ENCODE measurements at regions not wholly inside any gene's neighbourhood (a gene's known extent, or its start where the extent isn't known, plus 50 kb on each side); places are given as distances from the start of the nearest gene placed in this dataset.

DNA sequence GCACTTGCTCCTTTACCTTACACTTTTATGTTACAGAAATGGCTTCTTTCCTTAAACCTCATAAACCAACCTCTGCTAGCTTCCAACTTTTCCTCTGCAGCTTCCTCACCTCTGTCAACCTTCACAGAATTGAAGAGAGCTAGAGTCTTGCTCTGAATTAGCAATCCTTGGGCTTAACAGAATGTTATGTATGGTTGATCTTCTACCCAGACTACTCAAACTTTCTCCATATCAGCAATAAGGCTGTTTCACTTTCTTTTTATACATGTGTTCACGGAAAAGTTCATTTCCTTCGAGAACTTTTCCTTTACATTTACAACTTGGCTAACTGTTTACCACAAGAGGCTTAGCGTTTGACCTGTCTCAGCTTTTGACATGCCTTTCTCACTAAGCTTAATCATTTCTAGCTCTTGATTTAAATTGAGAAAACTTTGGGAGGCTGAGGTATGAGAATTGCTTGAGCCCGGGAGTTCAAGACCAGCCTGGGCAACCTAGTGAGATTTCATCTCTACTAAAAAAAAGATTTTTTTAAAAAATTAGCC is 207.3 kb downstream of the BMP7 start:
- DNase-seq (ENCODE audit: low read depth in 2 of 2): no peak

DNA sequence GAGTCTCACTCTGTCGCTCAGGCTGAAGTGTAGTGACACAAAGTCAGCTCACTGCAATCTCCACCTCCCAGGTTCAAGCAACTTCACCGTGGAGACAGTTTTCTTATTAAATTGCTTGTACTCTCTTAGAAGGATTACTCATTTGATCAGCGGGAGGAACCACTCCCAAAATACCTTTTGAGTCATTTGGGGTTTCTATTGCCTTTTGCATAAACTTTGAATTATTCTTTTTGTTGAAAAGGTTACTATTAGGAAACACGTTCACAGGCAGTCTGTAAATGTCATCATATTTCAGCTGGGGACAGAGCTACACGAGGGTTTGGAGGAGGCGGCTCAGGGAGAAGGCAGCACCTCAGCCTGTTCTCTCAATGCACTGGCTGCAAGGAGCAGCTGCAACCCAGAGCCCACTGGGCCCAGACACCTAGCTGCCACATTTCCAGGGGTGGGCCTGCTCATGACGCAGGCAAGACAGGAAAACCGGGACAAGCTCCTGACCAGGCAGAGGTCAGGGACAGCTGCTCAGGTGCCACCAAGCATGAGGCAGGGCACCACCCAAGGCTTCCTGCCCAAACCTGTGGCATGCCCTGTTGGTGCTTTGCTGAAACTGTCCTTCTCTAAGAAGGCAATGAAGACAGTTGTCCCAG is 205.9 kb downstream of the BMP7 start:
- no peak for DNase-seq (ENCODE audit: low read depth in 2 of 2)

DNA sequence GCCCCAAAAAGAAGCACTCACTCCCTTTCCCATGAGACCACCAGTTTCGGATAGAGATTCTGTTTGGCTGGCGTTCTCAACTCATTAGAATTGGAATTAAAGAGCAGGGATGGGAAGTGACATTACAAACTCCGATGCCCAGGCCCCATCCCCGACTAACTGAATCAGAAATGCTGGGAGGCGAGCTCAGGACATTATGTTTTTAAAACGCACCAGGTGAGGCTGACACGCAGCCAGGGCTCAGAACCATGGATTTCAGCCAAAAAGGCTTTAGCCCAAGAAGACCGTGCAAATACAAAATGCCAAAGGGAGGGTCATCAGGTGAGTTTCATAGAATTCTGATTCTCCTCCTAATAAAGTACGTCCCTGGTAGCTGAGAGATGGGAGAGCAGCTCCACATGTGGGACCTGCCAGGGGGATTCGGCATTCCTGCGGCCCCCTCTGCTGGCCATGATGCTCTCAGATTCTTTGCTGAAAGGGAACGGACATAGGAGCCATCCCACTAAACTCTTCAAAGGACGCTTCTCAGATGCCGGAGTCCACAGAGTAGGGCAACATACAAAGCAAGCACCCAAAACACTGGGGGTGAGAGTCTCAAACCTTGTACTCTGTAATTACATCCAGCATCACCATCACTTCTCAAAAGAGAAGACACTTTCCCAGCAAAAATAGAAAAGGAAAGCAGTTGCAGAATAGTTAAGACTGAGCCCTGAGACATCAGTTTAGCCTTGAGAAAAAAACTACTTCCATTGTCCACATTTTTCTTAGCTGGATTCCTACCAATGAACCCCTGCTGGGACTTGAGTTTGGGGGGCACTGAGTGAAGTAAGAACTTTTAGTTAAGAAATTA is 205.2 kb downstream of the BMP7 start:
- no peak for DNase-seq (ENCODE audit: low read depth in 2 of 2)

DNA sequence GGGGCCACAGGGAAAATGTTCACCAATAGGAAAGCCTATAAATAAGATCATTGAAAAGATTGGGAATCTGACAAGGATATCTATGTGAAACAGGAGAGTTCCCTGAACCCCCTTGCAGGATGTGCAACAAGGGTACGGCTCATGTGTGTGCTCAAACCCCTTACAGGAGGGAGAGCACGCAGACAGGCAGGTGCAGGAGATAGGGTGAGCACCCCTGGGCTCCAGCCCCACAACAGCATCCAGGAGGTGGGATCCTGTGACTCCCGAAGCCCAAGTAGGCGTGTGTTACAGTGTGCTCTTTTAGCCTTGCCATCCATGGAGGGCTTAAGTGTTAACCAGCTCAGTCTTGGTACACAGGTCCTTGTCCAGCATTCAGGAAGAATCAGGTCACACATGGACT is 204.2 kb downstream of the BMP7 start:
- DNase-seq (ENCODE audit: low read depth in 2 of 2): no peak

DNA sequence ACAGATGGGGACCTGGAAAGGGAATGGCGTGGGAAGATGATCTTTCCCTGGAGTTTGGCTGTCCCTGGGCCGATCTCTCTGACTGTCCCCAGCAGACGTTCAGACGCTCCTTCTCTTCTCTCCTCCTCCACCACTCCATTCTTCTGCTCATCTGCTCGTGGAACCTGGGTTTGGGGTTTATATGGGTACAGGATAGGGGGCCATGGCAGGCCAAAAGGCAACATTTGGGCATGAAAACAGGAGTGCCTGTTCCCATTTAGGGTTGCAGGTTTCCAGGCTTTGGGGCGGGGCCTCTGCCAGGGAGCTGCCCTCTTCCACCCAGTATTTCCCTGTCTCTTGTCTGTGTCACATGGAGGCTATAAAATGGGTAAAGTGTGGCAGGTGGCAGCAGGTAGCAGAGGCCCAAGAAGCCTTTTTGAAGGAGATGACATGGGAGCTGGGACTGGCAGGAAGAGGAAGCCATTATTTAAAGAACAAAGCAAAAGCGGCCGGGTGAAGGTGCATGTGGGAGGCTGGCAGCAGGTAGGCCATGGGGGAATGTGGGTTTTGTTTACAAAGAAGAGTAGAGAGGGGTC is 203.7 kb downstream of the BMP7 start:
- no peak for DNase-seq (ENCODE audit: low read depth in 2 of 2)

DNA sequence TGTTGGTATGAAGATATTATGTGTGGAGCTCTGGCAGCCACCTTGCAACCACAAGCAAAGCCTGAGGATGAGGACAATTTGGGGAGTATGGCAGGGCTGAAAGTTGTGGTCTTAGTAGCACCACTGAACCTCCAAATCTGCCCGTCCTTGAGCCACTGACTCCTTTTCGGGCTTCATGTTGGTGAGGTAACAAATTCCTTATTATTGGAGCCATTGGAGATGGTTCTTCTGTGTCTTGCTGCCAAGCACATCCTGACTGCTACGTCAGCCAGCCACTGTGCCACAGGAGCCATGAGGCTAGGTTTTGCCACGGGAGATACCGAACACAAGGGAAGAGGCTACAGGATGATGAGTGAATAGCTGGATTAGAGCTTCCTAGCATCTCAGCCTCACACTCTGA is 201.6 kb downstream of the BMP7 start:
- DNase-seq (ENCODE audit: low read depth in 2 of 2): no peak

DNA sequence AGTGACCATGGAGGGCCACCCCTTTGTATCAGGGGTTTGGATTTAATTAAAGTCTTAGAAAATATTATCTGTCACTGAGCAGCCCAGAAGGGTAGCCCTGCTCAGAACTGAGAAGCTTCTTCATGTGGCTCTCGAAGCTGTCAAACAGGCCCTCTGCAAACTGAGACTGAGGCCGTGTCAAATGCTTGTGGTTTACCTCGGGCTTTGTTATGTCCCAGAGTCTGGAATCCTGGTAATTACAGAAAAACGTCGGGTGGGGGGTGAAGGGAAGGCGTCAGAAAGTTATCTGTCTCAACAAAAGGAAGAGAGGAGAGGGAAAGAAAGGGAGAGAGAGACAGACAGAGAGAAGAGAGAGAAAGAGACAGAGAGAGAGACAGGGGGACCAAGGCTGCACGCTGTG is 200.8 kb downstream of the BMP7 start:
- no peak for DNase-seq (ENCODE audit: low read depth in 2 of 2)

DNA sequence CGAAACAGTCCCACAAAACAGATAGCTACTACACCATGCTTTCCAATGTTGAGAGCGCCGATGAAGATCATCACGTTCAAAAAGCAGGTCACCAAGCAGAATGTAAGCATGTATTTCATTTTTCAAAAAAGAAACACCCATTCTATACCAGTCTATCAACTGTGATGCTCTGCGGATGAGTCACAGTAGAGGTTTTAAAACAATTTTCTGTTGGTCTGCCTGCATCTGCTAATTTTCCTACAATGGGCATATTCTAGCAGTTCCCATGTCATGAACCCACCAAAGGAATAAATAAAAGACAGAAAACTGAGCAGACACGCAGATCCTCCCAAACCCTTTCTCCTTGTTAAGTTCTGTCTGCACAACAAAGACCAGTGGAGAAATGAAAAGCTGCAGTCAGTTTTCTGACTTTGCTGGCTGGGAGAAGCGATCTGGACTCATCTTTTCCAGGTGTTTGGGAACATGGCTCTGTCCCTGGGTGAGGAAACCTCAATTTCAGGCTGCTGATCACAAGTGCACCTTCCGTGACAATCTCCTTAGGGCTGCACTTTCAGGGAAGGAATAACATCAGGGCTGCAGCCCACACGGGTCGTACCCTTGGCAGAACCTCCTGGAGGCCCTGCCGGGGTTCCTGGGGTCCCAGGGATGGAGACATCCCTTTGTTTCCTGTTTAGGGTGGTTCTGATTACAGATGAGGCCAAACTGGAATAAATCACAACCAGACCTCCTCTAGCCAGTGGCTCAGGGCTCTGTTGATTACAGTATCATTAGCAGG is 200.1 kb downstream of the BMP7 start:
- no peak for DNase-seq (ENCODE audit: low read depth in 2 of 2)

DNA sequence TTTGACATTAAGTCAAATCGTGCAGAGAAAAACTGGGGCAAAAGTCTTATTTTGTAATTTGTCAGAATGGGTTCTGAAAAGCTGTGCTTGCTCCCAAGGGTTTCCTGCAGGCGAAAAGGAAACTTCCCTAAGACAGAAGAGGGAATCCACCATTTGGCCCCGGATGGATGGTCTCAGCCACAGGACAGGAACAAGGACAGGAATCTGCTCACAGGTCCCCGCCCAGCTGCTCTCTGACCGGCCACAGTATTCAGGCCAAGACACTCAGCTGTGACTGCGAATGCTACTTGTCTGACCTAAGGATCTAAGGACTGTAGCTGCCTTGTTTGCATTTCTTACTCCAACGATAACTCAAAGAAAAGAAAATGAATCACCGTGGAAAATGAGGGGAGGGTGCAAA is 197.0 kb downstream of the BMP7 start:
- no peak for DNase-seq (ENCODE audit: low read depth in 2 of 2)

DNA sequence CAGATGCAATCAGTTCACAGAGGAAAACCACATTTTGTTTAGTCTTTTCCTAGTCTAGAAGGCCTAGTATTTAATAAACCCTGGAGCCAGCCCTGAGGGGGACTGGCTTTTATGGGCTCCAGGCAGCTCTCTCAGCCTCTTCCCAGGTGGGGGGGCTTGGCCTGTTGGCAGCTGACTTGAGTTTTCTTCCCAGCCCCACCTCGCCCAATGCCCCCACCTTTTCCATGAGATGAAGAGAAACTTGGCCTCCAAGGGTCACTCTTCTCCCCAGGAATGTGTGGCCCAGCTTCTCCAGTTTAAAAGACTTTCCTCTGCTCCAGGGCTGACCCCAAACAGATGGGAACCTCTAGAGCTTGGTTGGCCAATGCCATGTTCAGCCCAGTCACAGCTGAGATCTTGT is 196.1 kb downstream of the BMP7 start:
- DNase-seq (ENCODE audit: low read depth in 2 of 2): no peak

DNA sequence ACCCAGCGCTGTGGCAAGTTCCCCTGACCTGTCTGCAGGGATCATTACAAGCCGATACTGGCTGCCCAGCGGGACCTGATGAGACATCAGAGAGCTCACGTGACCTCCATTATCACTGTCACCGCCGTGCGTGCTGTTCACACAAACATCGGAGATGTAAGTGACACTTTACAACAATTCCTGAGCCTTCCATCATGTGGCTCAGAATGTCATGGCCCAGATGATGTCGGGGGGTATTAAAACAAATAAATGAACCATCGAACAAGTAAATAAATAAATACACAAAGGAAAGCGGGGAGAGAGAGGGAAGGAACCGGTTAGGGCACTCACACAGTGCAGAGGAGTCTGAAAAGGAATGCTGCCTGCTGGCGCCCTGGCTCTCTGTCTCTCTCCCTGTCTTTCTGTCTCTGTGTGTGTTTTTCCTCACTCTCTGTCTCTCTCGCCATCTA is 195.1 kb downstream of the BMP7 start:
- no peak for DNase-seq (ENCODE audit: low read depth in 2 of 2)

DNA sequence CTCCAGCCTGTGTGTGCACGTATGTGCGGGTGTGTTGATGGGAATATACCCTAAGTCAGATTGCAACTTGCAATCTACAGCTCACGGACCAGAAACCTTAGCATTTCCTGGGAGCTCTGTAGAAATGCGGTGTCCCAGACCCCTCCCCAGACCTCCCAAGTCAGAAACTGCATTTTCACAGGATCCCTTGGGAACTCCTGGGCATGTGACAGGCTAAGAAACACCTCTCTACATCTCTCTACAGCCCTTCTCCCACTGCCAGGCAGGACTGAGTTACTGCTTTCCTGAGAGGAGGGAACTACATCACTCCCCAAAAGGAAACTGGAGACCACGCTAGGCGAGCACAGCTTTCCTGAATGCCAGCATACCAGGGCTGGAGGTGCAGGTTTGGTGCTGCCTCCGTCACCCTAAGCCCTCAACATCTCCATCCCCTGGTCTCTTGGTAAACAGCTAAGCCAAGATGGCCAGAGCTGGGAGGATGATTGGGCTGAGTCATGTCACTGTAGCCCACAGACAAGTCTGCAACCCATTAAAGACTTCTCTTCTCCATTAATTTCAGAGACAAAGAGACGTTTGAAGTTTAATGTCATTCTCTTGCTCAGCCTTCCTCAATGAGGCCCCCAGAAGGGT is 194.4 kb downstream of the BMP7 start:
- no peak for DNase-seq (ENCODE audit: low read depth in 2 of 2)

DNA sequence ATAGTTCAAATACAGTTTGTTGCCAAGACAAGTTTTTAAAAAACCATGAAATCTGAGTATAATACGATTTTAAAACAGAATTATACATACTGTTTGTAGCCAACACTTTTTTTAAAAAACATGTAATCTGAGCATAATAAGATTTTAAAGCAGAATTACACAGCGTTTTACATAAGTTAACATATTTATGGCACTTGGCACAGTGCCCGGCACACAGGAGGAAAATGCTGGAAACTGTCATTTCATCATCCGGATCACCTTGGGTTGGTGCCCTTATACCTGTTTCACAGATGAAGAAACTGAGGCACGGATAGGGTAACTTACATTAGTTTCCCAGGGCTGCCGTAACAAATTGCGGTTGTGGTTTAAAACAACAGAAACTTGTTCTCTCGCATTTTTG is 193.0 kb downstream of the BMP7 start:
- no peak for DNase-seq (ENCODE audit: low read depth in 2 of 2)

DNA sequence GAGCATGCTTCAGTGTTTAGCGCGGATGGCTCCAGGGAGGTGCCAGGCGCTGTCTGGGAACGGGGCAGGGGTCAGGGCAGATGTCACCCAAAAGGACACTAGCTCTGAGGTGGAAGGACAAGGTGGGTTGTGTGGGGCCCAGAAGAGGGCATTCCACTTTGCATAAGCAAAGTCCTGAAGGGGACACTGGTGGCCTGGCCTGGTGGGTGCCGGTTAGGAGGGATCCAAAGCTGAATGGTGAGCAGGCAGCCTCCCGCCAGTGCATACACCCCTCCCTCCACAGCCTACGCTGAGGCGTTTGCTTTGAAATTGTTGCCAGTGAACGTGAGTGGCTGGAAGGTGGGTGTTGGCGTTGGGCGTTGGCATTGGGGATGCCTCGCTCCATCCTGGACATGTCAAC is 192.1 kb downstream of the BMP7 start:
- DNase-seq (ENCODE audit: low read depth in 2 of 2): no peak

DNA sequence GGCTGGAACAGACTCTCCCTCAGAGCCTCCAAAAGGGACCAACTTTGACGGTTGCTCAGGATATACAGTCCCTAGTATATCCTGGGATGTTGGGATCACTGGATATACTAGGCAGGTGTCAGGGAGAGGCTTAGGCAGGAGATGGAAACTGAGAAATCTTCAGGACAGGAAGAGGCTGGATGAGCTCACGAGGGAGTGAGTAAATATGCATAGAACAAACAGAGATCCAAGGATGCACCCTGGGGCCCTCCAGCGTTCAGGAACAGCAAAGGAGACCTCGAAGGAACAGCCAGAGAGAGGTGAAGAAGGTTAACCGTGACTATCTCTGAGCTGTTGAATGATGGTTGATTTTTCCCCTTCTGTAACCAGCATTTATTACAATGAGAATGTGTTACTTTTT is 191.3 kb downstream of the BMP7 start:
- DNase-seq (ENCODE audit: low read depth in 2 of 2): no peak

DNA sequence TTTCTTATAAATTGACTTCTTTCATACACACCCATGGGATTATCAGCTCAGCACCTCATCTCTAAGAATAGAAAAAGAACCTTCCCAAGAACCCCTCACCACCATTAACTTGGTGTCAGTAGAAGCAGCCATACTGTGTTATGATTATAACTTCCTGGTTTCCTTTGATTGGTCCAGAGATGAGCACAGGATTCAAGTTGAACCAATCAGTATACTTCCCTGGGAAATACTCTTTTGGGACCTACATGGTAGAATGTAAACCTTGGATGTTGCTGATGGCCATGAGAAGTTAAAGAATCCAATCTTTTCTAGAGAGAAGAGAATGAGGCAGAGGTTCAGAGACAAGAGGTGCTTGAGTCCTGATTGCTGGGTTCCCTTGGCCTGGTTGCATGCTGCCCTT is 190.8 kb downstream of the BMP7 start:
- no peak for DNase-seq (ENCODE audit: low read depth in 2 of 2)

DNA sequence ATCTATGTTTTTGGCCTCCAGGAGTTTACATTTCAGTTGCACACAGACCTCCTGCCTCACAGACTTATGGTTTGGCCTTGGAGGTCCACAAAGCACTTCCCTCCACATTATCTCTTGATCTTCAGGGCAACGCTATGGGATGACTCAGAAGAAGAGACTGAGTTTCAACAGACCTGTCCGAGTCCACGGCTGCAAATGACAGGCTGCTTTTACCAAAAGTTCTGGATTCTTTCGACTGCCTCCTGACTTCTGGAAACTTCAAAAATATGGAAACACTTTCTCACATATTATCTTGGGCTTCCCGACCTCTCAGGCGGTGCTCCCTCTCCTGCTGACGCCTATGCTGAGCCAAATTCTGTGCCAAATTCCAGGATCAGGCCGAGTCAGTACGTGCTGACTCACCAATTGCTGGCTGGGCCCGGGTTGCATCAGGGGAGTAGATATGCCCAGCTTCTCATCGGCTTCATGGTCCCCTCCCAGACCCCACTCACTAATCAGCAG is 190.2 kb downstream of the BMP7 start:
- peak in 1 of 2 experiments; percentile 47 for DNase-seq (ENCODE audit: low read depth in 2 of 2)

DNA sequence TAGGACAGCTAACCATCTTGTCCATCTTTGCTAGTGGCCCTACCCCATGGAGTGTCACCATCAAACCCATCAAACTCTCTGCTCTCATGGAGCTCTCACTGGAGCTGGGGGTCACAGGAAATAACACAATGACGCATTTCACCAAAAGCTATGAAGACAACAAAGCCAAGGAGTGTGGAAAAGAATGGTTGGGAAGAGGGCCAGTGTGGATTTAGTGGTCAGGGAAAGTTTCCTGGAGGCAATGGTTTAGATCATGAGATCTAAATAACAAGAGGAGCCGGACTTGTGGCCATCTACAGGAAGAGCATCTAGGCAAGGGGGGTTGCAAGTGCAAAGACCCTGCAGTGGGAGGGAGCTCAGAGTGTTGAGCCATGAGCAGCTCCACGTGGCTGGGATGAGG is 189.5 kb downstream of the BMP7 start:
- no peak for DNase-seq (ENCODE audit: low read depth in 2 of 2)

DNA sequence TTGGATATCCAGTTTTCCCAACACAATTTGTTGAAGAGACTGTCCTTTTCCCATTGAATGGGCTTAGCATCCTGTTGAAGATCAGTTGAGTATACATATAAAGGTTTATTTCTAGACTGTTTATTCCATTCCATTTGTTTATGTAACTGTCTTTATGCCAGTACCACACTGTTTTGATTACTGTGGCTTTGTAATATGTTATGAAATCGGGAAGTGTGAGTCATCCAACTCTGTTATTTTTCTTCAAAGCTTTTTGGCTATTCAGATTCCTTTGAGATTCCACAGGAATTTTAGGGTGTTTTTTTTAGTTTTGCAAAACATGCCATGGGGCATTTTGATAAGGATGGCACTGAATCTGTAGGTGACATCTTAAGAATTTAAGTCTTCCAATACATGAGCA is 188.3 kb downstream of the BMP7 start:
- no peak for DNase-seq (ENCODE audit: low read depth in 2 of 2)

DNA sequence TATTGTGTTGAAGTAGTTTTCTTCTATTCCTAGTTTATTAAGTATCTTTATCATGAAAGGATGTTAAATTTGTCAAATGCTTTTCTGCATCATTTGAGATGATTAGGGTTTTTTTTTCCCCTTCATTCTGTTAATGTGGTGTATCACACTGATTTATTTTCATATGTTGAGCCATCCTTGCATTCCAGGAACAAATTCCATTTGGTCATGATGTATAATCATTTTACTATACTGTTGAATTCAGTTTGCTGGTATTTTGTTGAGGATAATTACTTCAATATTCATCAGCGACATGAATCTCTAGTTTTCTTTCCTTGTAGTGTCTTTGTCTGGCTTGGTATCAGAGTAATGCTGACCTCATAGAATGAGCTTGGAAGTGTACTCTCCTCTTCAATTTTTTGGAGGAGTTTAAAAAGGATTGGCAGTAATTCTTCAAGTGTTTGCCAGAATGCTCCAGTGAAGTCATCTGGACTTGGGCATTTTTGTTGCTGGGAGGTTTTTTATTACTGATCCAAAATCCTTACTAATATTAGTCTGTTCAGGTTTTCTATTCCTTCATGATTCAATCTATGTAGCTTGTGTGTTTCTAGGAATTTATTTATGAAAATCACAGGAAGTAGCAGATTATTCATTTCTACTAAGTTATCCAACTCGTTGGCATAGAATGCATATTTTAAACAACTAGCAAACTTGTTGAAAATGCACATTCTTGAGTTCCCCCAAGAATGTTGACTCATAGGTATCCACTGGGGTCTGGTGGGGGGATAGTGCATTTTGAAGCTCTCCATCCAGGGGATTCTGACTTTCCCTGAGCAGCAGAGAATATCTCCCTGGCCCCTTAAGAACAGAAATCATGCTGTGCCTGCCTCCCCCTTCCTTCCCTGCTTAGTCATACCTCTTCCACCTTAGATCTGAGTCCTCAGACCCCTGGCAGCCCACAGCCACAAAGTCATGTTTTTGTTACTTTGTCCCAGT is 187.1 kb downstream of the BMP7 start:
- DNase-seq (ENCODE audit: low read depth in 2 of 2): peak; percentile 70 to 73

Data from fibroblast of skin of left biceps (primary cell).